NOMO-1 (cell line): ENCODE measurements at regions not wholly inside any gene's neighbourhood (a gene's known extent, or its start where the extent isn't known, plus 50 kb on each side); places are given as distances from the start of the nearest gene placed in this dataset.

Experiments
- DNase-seq, 2 experiments: peaks; one replicate each; lab custom pipeline; 2025; ENCODE audit not compliant: unreplicated experiment in 2 of 2; lab: John Stamatoyannopoulos, UW

GRCh38 chr2:226352941-226353560, 446.6 kb downstream of the IRS1 start:
- no peak for DNase-seq

GRCh38 chr2:226351711-226352110, 447.9 kb downstream of the IRS1 start:
- DNase-seq, result no peak

- DNase-seq, result no peak
Measured at GRCh38 chr2:226339616-226340015, 460.0 kb downstream of the IRS1 start.

GRCh38 chr2:226338825-226339224, 460.8 kb downstream of the IRS1 start:
- no peak for DNase-seq

- DNase-seq, result no peak
Measured at GRCh38 chr2:226337941-226338600, 461.5 kb downstream of the IRS1 start.

- DNase-seq, result no peak
Measured at GRCh38 chr2:226336283-226336682, 463.3 kb downstream of the IRS1 start.

- no peak for DNase-seq
Measured at GRCh38 chr2:226334981-226335720, 464.5 kb downstream of the IRS1 start.

GRCh38 chr2:226333388-226333787, 466.2 kb downstream of the IRS1 start:
- DNase-seq, result peak in 1 of 2 experiments; percentile 14

- DNase-seq, result no peak
Measured at GRCh38 chr2:226330206-226330605, 469.4 kb downstream of the IRS1 start.

- DNase-seq, result no peak
Measured at GRCh38 chr2:226329180-226329579, 470.4 kb downstream of the IRS1 start.

- DNase-seq, result no peak
Measured at GRCh38 chr2:226327830-226328229, 471.8 kb downstream of the IRS1 start.

GRCh38 chr2:226325526-226325925, 474.1 kb downstream of the IRS1 start:
- DNase-seq, result peak; percentile 16 to 37

- DNase-seq, result no peak
Measured at GRCh38 chr2:226320076-226320948, 479.3 kb downstream of the IRS1 start.

- no peak for DNase-seq
Measured at GRCh38 chr2:226317970-226318369, 481.6 kb downstream of the IRS1 start.

GRCh38 chr2:226313060-226313459, 486.6 kb downstream of the IRS1 start:
- no peak for DNase-seq

GRCh38 chr2:226312155-226312554, 487.5 kb downstream of the IRS1 start:
- no peak for DNase-seq

- no peak for DNase-seq
Measured at GRCh38 chr2:226310146-226310545, 489.5 kb downstream of the IRS1 start.

- DNase-seq, result no peak
Measured at GRCh38 chr2:226308986-226309385, 490.6 kb downstream of the IRS1 start.

GRCh38 chr2:226308323-226308680, 491.3 kb downstream of the IRS1 start:
- no peak for DNase-seq

GRCh38 chr2:226307487-226308322, 491.9 kb downstream of the IRS1 start:
- no peak for DNase-seq
